Parathyroid adenoma (tissue), 2 donors: ENCODE measurements at regions not wholly inside any gene's neighbourhood (a gene's known extent, or its start where the extent isn't known, plus 50 kb on each side); places are given as distances from the start of the nearest gene placed in this dataset.

ENCODE experiments used
- H2AFZ ChIP-seq: fragments of 300-600 bp; sonication (generic); one replicate; pipeline ENCODE4 v1.7.0; 2017; ENCODE audit warnings: antibody characterized with exemption, mild to moderate bottlenecking
- H3K27ac ChIP-seq: fragments of 300-600 bp; sonication (generic); one replicate; pipeline ENCODE4 v1.7.0; 2017
- H3K27me3 ChIP-seq: fragments of 300-600 bp; sonication (generic); one replicate; pipeline ENCODE4 v1.7.0; 2017; ENCODE audit warnings: low read length; ENCODE audit not compliant: control insufficient read depth, insufficient read depth
- H3K36me3 ChIP-seq: fragments of 300-600 bp; sonication (generic); one replicate; pipeline ENCODE4 v1.7.0; 2017; ENCODE audit warnings: low read length; ENCODE audit not compliant: control insufficient read depth, insufficient read depth
- H3K4me1 ChIP-seq: fragments of 300-600 bp; sonication (generic); one replicate; pipeline ENCODE4 v1.7.0; 2017; ENCODE audit warnings: control low read depth
- H3K4me2 ChIP-seq: fragments of 300-600 bp; sonication (generic); one replicate; pipeline ENCODE4 v1.7.0; 2017; ENCODE audit warnings: low read length
- H3K4me3 ChIP-seq: fragments of 300-600 bp; sonication (generic); one replicate; pipeline ENCODE4 v1.7.0; 2017; ENCODE audit warnings: low read depth, low read length
- H3K79me2 ChIP-seq: fragments of 300-600 bp; sonication (generic); one replicate; pipeline ENCODE4 v1.7.0; 2017; ENCODE audit warnings: control low read depth
- H3K9ac ChIP-seq: fragments of 300-600 bp; sonication (generic); one replicate; pipeline ENCODE4 v1.7.0; 2017; ENCODE audit warnings: mild to moderate bottlenecking
- H3K9me3 ChIP-seq: fragments of 300-600 bp; sonication (generic); one replicate; pipeline ENCODE4 v1.7.0; 2017; ENCODE audit warnings: low read length; ENCODE audit not compliant: control insufficient read depth
- CTCF ChIP-seq: fragments of 300-600 bp; sonication (generic); IDR thresholded peaks from one replicate; pipeline ENCODE4 v1.7.0; 2017; ENCODE audit warnings: antibody characterized with exemption, mild to moderate bottlenecking
- donor health status: primary hyperparathyroidism.

- no peaks in the 10 kb centered on the region for H3K27me3 ChIP-seq
- H3K79me2 ChIP-seq = no peaks in the 10 kb centered on the region
- H3K9me3 ChIP-seq = no peaks in the 10 kb centered on the region
- H3K36me3 ChIP-seq = no peaks in the 10 kb centered on the region
- no peak overlapping the region for H3K27ac ChIP-seq
- H3K4me1 ChIP-seq = no peaks in the 10 kb centered on the region
- no peak overlapping the region for H3K9ac ChIP-seq
- no peak overlapping the region for H3K4me2 ChIP-seq
- H3K4me3 ChIP-seq = no peak overlapping the region
- TF ChIP-seq CTCF = no peak
- no peak overlapping the region for H2AFZ ChIP-seq
These were observed 360.2 kb upstream of the TSHZ3 start for GRCh38 chr19:31709476-31709875.

- no peak for TF ChIP-seq CTCF
- Histone ChIP-seq H2AFZ (no peak overlapping the region), H3K4me1 (no peaks in the 10 kb centered on the region), H3K36me3 (no peaks in the 10 kb centered on the region), H3K79me2 (no peaks in the 10 kb centered on the region), H3K4me3 (no peak overlapping the region), H3K4me2 (no peak overlapping the region), H3K27ac (no peak overlapping the region), H3K9me3 (no peaks in the 10 kb centered on the region), H3K9ac (no peak overlapping the region), H3K27me3 (no peaks in the 10 kb centered on the region)
These were observed 366.2 kb upstream of the TSHZ3 start for GRCh38 chr19:31715249-31715945.

- H3K4me1 ChIP-seq = no peaks in the 10 kb centered on the region
- H3K27ac ChIP-seq = no peak overlapping the region
- no peak overlapping the region for H3K9ac ChIP-seq
- no peaks in the 10 kb centered on the region for H3K27me3 ChIP-seq
- H3K79me2 ChIP-seq = no peaks in the 10 kb centered on the region
- no peak overlapping the region for H2AFZ ChIP-seq
- H3K9me3 ChIP-seq = no peaks in the 10 kb centered on the region
- no peak overlapping the region for H3K4me2 ChIP-seq
- H3K4me3 ChIP-seq = no peak overlapping the region
- TF ChIP-seq CTCF = no peak
- H3K36me3 ChIP-seq = no peaks in the 10 kb centered on the region
These were observed 367.6 kb upstream of the TSHZ3 start for GRCh38 chr19:31716826-31717225.

- Histone ChIP-seq H3K9ac (no peak overlapping the region), H3K4me2 (no peak overlapping the region), H3K27me3 (no peaks in the 10 kb centered on the region), H3K36me3 (no peaks in the 10 kb centered on the region), H3K79me2 (no peaks in the 10 kb centered on the region), H3K4me3 (no peak overlapping the region), H3K4me1 (no peaks in the 10 kb centered on the region), H2AFZ (no peak overlapping the region), H3K9me3 (no peaks in the 10 kb centered on the region), H3K27ac (no peak overlapping the region)
- no peak for TF ChIP-seq CTCF
These were observed 368.2 kb upstream of the TSHZ3 start for GRCh38 chr19:31717269-31717923.

GRCh38 chr19:31718032-31718431 lies 368.8 kb upstream of the TSHZ3 start:
- H3K27ac ChIP-seq = no peak overlapping the region
- H3K4me1 ChIP-seq = no peaks in the 10 kb centered on the region
- no peaks in the 10 kb centered on the region for H3K79me2 ChIP-seq
- H3K27me3 ChIP-seq = no peaks in the 10 kb centered on the region
- no peak overlapping the region for H3K4me3 ChIP-seq
- no peak for TF ChIP-seq CTCF
- no peaks in the 10 kb centered on the region for H3K9me3 ChIP-seq
- no peaks in the 10 kb centered on the region for H3K36me3 ChIP-seq
- no peak overlapping the region for H3K4me2 ChIP-seq
- no peak overlapping the region for H2AFZ ChIP-seq
- no peak overlapping the region for H3K9ac ChIP-seq
